H9 (cell line): ENCODE measurements at regions not wholly inside any gene's neighbourhood (a gene's known extent, or its start where the extent isn't known, plus 50 kb on each side); places are given as distances from the start of the nearest gene placed in this dataset.

Source experiments
- DNase-seq: peaks from one replicate; pipeline ENCODE4 v3.0.0-alpha.2; 2017
- H2AFZ ChIP-seq: one replicate; pipeline ENCODE4 v1.6.1; 2013; ENCODE audit warnings: mild to moderate bottlenecking, low read length, control low read depth, moderate library complexity
- H2AK5ac ChIP-seq: 2 replicates; pipeline ENCODE4 v1.6.1; 2013; ENCODE audit warnings: low read length, control low read depth, mixed read lengths; ENCODE audit not compliant: insufficient read length
- H2BK120ac ChIP-seq: one replicate; pipeline ENCODE4 v1.6.1; 2013; ENCODE audit warnings: low read depth, mild to moderate bottlenecking, low read length, control low read depth, inconsistent platforms; ENCODE audit not compliant: poor library complexity, severe bottlenecking
- H2BK12ac ChIP-seq: 2 replicates; pipeline ENCODE4 v1.6.1; 2013; ENCODE audit warnings: low read length, control low read depth, mixed read lengths, low read depth; ENCODE audit not compliant: insufficient read length
- H2BK15ac ChIP-seq: 2 replicates; pipeline ENCODE4 v1.6.1; 2013; ENCODE audit warnings: low read depth, low read length, control low read depth
- H2BK20ac ChIP-seq: one replicate; pipeline ENCODE4 v1.6.1; 2013; ENCODE audit warnings: low read depth, mild to moderate bottlenecking, low read length, control low read depth, inconsistent platforms; ENCODE audit not compliant: poor library complexity, severe bottlenecking
- H2BK5ac ChIP-seq: 2 replicates; pipeline ENCODE4 v1.6.1; 2013; ENCODE audit warnings: low read length, control low read depth, mixed read lengths; ENCODE audit not compliant: insufficient read length
- H3K14ac ChIP-seq: 2 replicates; pipeline ENCODE4 v1.6.1; 2013; ENCODE audit warnings: low read length, control low read depth; ENCODE audit not compliant: insufficient read depth
- H3K18ac ChIP-seq: 2 replicates; pipeline ENCODE4 v1.6.1; 2013; ENCODE audit warnings: low read depth, mild to moderate bottlenecking, mixed read lengths, low read length, control low read depth; ENCODE audit not compliant: insufficient read length
- H3K23ac ChIP-seq: 2 replicates; pipeline ENCODE4 v1.6.1; 2013; ENCODE audit warnings: low read length, control low read depth, mixed read lengths, low read depth; ENCODE audit not compliant: insufficient read length
- H3K23me2 ChIP-seq: 2 replicates; pipeline ENCODE4 v1.6.1; 2013; ENCODE audit warnings: low read depth, mild to moderate bottlenecking, mixed read lengths, low read length, control low read depth; ENCODE audit not compliant: insufficient read length, poor library complexity, severe bottlenecking
- H3K27ac ChIP-seq: 2 replicates; pipeline ENCODE4 v1.5.1; 2013; ENCODE audit warnings: low read length, control low read depth, mixed read lengths, low read depth; ENCODE audit not compliant: insufficient read length
- H3K27me3 ChIP-seq: 2 replicates; pipeline ENCODE4 v1.6.1; 2013; ENCODE audit warnings: low read length, control low read depth, inconsistent platforms; ENCODE audit not compliant: insufficient read depth
- H3K4ac ChIP-seq: 2 replicates; pipeline ENCODE4 v1.6.1; 2013; ENCODE audit warnings: low read depth, mild to moderate bottlenecking, control low read depth, inconsistent platforms, low read length, moderate library complexity
- H3K4me1 ChIP-seq: 2 replicates; pipeline ENCODE4 v1.6.1; 2013; ENCODE audit warnings: low read length, control low read depth, inconsistent platforms; ENCODE audit not compliant: insufficient read depth
- H3K4me2 ChIP-seq: 2 replicates; pipeline ENCODE4 v1.6.1; 2013; ENCODE audit warnings: low read length, control low read depth, mixed read lengths; ENCODE audit not compliant: insufficient read length, insufficient read depth
- H3K56ac ChIP-seq: 2 replicates; pipeline ENCODE4 v1.6.1; 2013; ENCODE audit warnings: low read depth, mild to moderate bottlenecking, mixed read lengths, low read length, control low read depth; ENCODE audit not compliant: insufficient read length
- H3K79me1 ChIP-seq: 2 replicates; pipeline ENCODE4 v1.6.1; 2013; ENCODE audit warnings: low read depth, mild to moderate bottlenecking, moderate library complexity, low read length, control low read depth, inconsistent platforms; ENCODE audit not compliant: insufficient read depth, poor library complexity, severe bottlenecking
- H3K79me2 ChIP-seq: 2 replicates; pipeline ENCODE4 v1.6.1; 2013; ENCODE audit warnings: low read length, control low read depth, inconsistent platforms; ENCODE audit not compliant: insufficient read depth
- H3K9ac ChIP-seq: 2 replicates; pipeline ENCODE4 v1.6.1; 2013; ENCODE audit warnings: low read length, control low read depth, mixed read lengths; ENCODE audit not compliant: insufficient read length; ENCODE audit errors: extremely low read depth
- H3K9me3 ChIP-seq: one replicate; pipeline ENCODE4 v1.6.1; 2013; ENCODE audit warnings: low read depth, low read length, inconsistent platforms; ENCODE audit not compliant: control insufficient read depth
- H3T11ph ChIP-seq: one replicate; pipeline ENCODE4 v1.6.1; 2013; ENCODE audit warnings: mild to moderate bottlenecking, low read length, control low read depth, inconsistent platforms
- H4K20me1 ChIP-seq: one replicate; pipeline ENCODE4 v1.6.1; 2013; ENCODE audit not compliant: control insufficient read depth, insufficient read length, insufficient read depth
- H4K5ac ChIP-seq: 2 replicates; pipeline ENCODE4 v1.6.1; 2013; ENCODE audit warnings: low read depth, mild to moderate bottlenecking, mixed read lengths, low read length, control low read depth; ENCODE audit not compliant: insufficient read length
- H4K8ac ChIP-seq: replicated peaks from 2 replicates; pipeline ENCODE4 v1.6.1; 2013; ENCODE audit warnings: low read length, control low read depth, mixed read lengths, low read depth; ENCODE audit not compliant: insufficient read length
- H4K91ac ChIP-seq: 2 replicates; pipeline ENCODE4 v1.6.1; 2013; ENCODE audit warnings: low read depth, mild to moderate bottlenecking, moderate library complexity, mixed read lengths, low read length, control low read depth; ENCODE audit not compliant: insufficient read length
- H3K27ac Mint-ChIP-seq, 3 experiments: 2 replicates in 2 of 3; 3 replicates in 1 of 3; pipeline ENCODE4 v1.8.0; 2020 to 2021; ENCODE audit warnings: mixed read lengths in 3 of 3, mild to moderate bottlenecking in 1 of 3, moderate library complexity in 1 of 3
- H3K27me3 Mint-ChIP-seq: 2 replicates; pipeline ENCODE4 v1.8.0; 2021; ENCODE audit warnings: low read depth, mild to moderate bottlenecking, moderate library complexity, mixed read lengths
- H3K36me3 Mint-ChIP-seq, 3 experiments: 2 replicates in 2 of 3; 3 replicates in 1 of 3; pipeline ENCODE4 v1.8.0; 2020 to 2021; ENCODE audit warnings: low read depth in 3 of 3, mixed read lengths in 3 of 3; ENCODE audit not compliant: insufficient read depth in 1 of 3
- H3K4me1 Mint-ChIP-seq, 2 experiments: 2 replicates each; pipeline ENCODE4 v1.8.0; 2020; ENCODE audit warnings: mixed read lengths in 2 of 2
- H3K4me3 Mint-ChIP-seq, 2 experiments: 2 replicates in 1 of 2; 3 replicates in 1 of 2; pipeline ENCODE4 v1.8.0; 2020 to 2021; ENCODE audit warnings: mild to moderate bottlenecking in 2 of 2, mixed read lengths in 2 of 2, moderate library complexity in 1 of 2
- H3K9me3 Mint-ChIP-seq, 2 experiments: 2 replicates in 1 of 2; 3 replicates in 1 of 2; pipeline ENCODE4 v1.8.0; 2020; ENCODE audit warnings: mild to moderate bottlenecking in 2 of 2, mixed read lengths in 2 of 2, moderate library complexity in 1 of 2
- CTCF ChIP-seq: fragments of 200-600 bp; sonication (generic); conservative IDR thresholded peaks from 3 replicates; pipeline ENCODE4 v1.8.0; 2021; ENCODE audit warnings: antibody characterized with exemption, mild to moderate bottlenecking
- WGBS: extraction: QIAGEN DNeasy Blood & Tissue Kit; methylation state at CpG from one replicate; pipeline ENCODE4 v1.1.7; 2013; ENCODE audit warnings: missing lambda C conversion rate, low lambda C conversion rate, mixed read lengths; ENCODE audit not compliant: insufficient read length; ENCODE audit errors: extremely low coverage; 5-methylcytosine and 5-hydroxymethylcytosine counted together

DNA sequence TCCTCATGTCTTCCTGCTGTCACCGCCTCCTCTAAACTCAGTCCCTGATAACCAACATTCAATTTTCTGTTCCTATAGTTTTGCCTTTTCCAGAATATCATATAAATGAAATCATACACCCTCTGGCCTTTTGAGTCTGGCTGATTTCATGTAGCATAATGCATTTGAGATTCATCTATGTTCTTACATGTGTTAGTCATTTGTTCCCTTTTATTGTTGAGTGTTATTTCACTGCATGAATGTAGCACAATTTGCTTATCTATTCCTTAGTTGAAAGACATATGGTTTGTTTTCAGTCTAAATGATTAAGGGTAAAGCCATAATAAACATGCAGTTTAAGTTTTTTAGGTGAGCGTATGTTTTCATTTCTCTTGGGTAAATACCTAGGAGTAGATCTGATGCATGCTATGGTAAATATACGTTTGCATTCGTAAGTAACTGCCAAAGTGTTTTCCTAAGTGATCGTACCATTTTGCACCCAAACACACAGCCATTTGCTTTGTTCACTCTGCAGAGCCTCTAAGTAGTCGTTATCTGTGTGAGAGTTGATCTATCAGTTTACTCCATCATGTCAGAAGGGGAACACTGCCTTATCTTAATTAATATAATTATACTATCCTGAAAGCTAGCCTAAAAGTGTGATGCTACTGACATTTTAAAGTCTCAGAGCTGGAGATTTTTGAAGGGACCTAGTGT is 460.8 kb downstream of the DMAC1 start:
- no peak overlapping the region for H3K27ac ChIP-seq
- no peak overlapping the region for H2BK12ac ChIP-seq
- Mint-ChIP-seq H3K4me3 (no peak overlapping the region), H3K36me3 (no peaks in the 10 kb centered on the region), H3K27me3 (no peaks in the 10 kb centered on the region), H3K4me1 (peaks cover 0 to 8% of the 10 kb centered on the region in 2 experiments; a peak in 2 of 4 replicates), H3K27ac (no peak overlapping the region), H3K9me3 (no peaks in the 10 kb centered on the region)
- no peak overlapping the region for H4K91ac ChIP-seq
- H3K56ac ChIP-seq, result no peak overlapping the region
- no peaks in the 10 kb centered on the region for H3K23me2 ChIP-seq
- H4K5ac ChIP-seq, result no peak overlapping the region
- no peak overlapping the region for H4K8ac ChIP-seq
- no peak overlapping the region for H3K4me2 ChIP-seq
- H3K14ac ChIP-seq, result no peak overlapping the region
- no peaks in the 10 kb centered on the region for H4K20me1 ChIP-seq
- no peaks in the 10 kb centered on the region for H3K27me3 ChIP-seq
- no peak overlapping the region for H2AFZ ChIP-seq
- no peak overlapping the region for H2BK20ac ChIP-seq
- no peak overlapping the region for H2BK5ac ChIP-seq
- no peaks in the 10 kb centered on the region for H3K79me1 ChIP-seq
- no CpG with 5 or more reads among the region's 6 CpGs for WGBS
- H3K9ac ChIP-seq, result no peak overlapping the region
- H2BK15ac ChIP-seq, result no peak overlapping the region
- H3K4me1 ChIP-seq, result no peaks in the 10 kb centered on the region
- no peak for TF ChIP-seq CTCF
- H3K23ac ChIP-seq, result no peak overlapping the region
- no peak for DNase-seq
- no peak overlapping the region for H3T11ph ChIP-seq
- H2AK5ac ChIP-seq, result no peak overlapping the region
- H3K18ac ChIP-seq, result no peak overlapping the region
- no peak overlapping the region for H2BK120ac ChIP-seq
- H3K4ac ChIP-seq, result no peak overlapping the region
- no peaks in the 10 kb centered on the region for H3K9me3 ChIP-seq
- H3K79me2 ChIP-seq, result no peaks in the 10 kb centered on the region
